CD4-positive, alpha-beta T cell treated with Interleukin-1 beta for 1 hour (primary cell): ENCODE measurements at regions not wholly inside any gene's neighbourhood (a gene's known extent, or its start where the extent isn't known, plus 50 kb on each side); places are given as distances from the start of the nearest gene placed in this dataset.

ENCODE experiments used
- DNase-seq, 2 donors: peaks; one replicate each; pipeline ENCODE4 v3.0.0-alpha.2; 2020 to 2022

DNA sequence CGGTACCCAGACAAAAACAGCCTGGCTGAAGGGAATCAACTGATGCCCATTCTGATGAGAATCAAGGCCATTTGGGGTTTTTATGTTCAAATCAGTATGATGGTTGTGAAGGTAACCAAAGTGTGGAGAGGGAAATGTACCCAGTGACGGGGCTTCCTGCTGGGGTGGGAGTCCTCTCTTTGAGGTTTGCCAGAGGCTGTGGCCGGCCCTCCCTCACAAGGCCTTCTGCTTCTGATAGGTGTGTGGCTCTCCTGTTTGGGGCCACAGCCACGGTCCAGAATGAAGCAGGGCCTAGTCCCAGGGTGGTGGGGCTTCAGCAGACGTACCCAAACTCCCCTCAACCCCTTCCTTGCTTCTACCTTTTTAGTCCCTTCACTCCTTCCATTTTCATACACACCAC lies 86.7 kb upstream of the NAA20 start:
- no peak for DNase-seq

GRCh38 chr20:19932170-19932667 lies 84.9 kb upstream of the NAA20 start:
- DNase-seq: peak in 1 of 2 donors; percentile 41

DNA sequence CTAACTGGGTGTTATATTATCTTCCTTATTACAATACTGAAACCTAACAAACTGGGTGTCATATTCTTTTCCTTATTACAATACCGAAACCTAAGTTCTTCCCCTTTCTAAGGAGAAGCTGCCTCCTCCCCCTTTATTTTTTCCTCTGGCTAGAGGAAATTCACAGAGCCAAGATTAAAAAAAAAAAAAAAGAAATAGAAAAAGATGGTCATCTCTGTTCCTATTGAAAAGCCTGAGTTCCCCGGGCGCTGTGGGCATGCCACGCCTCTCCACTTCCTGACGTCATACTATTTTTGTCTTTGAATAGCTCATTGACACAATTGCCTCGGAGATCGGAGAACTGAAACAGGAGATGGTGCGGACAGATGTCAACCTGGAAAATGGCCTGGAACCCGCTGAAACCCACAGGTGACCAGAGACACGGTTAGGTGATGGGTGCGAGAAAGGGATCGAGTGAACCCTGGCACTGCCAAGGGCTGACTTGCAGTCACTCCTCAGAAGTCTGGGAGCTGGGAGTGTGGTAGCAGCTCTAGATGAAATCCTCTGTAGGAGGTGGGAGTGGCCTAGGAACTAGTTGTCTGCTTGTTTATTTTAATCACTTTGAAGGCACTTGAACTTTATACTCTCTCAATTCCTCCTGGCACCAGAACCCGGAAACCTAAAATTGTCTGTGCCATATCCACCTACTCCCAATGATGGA lies 82.2 kb upstream of the NAA20 start:
- peak in 1 of 2 donors; percentile 77 for DNase-seq

GRCh38 chr20:19935842-19936241 lies 81.3 kb upstream of the NAA20 start:
- DNase-seq: no peak

DNA sequence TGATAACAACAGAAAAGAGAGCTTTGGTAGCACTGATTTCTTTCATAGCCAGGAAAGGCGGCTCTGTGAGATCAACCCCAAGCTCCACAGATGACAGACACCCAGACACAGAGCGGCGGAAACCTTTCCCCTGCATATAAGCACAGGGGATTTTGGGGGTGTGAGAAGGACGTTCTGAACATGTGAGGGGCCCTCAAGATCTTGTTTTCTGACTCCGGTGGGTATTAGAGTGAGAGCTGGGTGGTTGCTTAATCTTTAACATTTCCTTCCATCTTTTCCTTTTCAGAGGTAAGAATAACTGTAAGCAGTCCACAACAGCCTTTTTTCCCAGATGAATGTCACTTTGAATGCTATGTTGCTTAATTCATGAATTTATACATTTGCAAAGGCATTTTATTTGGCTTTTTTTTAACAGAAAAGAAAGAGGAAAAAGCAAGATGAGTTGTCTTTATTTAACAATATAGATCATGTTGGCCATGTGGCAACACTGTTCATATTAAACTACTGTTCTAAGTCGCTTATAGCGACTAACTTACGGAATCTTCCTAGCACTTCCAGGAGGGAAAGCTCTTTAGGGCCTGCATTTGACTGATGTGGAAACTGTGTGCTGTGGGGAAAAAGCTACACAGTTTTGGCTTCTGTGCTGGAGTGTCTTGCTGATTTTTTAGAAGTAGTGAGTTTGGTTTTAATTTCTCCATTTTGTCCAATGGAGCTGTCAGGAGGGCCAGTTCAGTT lies 80.5 kb upstream of the NAA20 start:
- DNase-seq: no peak

- DNase-seq: peak in 1 of 2 donors; percentile 39
Measured at GRCh38 chr20:19937218-19937617, 79.9 kb upstream of the NAA20 start.

DNA sequence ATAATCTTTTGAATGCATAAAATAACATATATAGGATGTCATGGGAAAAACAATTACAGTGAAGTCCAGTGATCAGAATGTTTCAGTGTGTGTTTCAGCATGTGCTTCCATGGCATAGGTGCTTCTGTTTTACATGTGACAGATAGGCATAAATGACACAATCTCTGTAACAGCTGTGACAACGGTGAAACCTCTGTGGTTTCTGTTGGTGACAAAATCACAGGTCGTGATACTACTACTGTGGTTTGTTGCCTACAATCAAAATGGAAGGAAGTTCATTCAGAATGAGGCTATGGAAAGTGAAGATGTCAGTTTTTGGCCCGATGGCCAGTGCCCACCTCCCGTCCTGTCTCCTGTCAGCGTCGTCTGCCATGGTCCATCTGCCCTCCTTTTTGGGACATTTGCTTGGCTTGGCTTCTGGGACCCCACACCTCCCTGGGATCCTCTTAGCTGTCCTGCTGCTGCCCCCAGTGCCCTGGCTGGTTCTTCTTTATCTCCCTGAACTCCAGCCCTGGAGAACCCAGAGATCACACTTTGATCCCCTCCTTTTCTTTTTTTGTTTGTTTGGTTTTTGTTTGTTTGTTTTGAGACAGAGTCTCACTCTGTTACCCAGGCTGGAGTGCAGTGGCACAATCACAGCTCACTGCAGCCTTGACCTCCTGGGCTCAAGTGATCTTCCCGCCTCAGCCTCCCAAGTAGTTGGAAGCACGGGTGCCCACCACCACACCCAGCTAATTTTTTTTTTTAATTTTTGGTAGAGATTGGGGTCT lies 79.3 kb upstream of the NAA20 start:
- no peak for DNase-seq

- DNase-seq: no peak
Measured at GRCh38 chr20:19938421-19939090, 78.6 kb upstream of the NAA20 start.

GRCh38 chr20:19940988-19941460 lies 76.1 kb upstream of the NAA20 start:
- no peak for DNase-seq

DNA sequence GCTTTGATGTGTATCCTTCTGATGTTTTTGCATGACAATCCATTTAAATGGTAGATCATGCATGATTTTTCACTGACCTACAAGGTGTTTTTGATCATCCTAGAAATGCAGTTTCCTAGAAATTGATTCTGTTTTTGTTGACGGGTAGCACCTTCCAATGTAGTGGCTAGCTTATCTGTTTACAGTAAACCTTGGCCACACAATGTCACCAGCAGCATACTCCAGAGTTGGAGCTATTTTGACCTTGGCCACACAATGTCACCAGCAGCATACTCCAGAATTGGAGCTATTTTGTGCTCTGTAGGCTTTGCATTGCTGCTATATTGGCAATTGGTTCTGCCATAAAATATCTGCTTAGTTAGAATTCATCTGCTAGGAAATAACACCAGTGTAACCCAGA lies 74.6 kb upstream of the NAA20 start:
- no peak for DNase-seq

GRCh38 chr20:19943061-19943521 lies 74.1 kb upstream of the NAA20 start:
- peak in 1 of 2 donors; percentile 40 for DNase-seq

- DNase-seq: no peak
Measured at GRCh38 chr20:19944772-19945459, 72.2 kb upstream of the NAA20 start.

- DNase-seq: no peak
Measured at GRCh38 chr20:19945732-19946670, 71.2 kb upstream of the NAA20 start.

DNA sequence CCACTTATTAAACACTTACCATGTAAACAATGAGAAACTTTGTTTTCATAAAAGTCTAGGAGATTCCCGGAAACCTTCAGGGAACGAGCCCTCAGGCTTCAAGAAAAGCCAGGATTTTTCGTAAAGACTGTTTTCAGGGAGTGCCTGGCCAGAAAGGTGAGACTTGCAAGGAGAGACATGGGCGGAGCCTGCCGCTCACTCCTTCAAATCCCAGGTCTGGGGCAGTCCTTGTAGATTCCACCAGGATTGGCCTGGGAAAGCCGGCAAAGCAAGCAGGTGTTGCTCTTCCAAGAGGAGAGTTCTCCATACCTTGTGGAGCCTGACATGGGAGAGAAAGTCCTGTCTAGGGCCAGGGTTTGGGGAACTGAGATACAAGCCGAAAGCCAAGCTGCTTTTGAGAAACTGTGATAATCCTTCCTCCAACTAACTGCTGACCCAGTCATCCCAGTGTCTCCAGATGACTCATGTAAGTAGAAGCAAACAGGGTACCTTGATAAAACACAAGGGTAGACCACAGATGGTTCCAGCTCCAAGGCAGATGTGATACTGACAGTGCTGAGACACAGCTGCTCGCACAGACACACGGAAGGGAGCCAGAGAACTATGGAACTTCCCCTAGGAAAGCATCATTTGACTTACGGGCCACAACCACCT lies 69.4 kb upstream of the NAA20 start:
- no peak for DNase-seq

GRCh38 chr20:19949195-19949867 lies 67.8 kb upstream of the NAA20 start:
- DNase-seq: no peak

- no peak for DNase-seq
Measured at GRCh38 chr20:19950042-19950441, 67.1 kb upstream of the NAA20 start.

GRCh38 chr20:19952392-19952791 lies 64.8 kb upstream of the NAA20 start:
- DNase-seq: no peak

DNA sequence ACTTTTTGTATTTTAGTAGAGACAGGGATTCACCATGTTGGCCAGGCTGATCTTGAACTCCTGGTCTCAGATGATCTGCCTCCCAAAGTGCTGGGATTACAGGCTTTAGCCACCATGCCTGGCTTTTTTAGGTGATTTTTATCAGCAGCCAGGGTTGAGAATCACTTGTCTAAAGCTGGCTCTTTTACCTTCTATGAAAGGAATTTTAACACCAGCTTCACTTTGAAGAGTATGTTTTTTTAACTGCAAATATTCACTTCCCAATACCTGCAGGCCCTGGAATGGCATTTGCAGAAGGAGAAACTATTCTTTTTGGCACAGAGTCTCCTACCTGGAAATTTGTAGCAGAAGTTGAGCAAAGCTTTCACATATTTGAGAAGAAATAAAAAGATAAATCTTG lies 63.6 kb upstream of the NAA20 start:
- no peak for DNase-seq

- DNase-seq: no peak
Measured at GRCh38 chr20:19956976-19957375, 60.2 kb upstream of the NAA20 start.

GRCh38 chr20:19958219-19958618 lies 58.9 kb upstream of the NAA20 start:
- DNase-seq: no peak
